Panc1 (cell line): ENCODE measurements at regions not wholly inside any gene's neighbourhood (a gene's known extent, or its start where the extent isn't known, plus 50 kb on each side); places are given as distances from the start of the nearest gene placed in this dataset.

Experiments used
- ATAC-seq: fragments of 200-7000 bp; cut with Tn5 transposase; 2 replicates; pipeline ENCODE4 v1.9.1; 2020; ENCODE audit warnings: mild to moderate bottlenecking, moderate library complexity
- BruUV-seq: library from RNA; stranded (reverse); fragments of 400-500 nt; replicated peaks from 2 replicates; lab custom pipeline; 2021; lab: Mats Ljungman, UMichigan
- CTCF ChIA-PET: fragments of 300-600 bp; sonication (Branson Sonifier 250); formaldehyde crosslinking; loops from one replicate; lab custom pipeline; 2022; ENCODE audit warnings: antibody characterized with exemption; lab: Charles Lee
- POLR2A ChIA-PET: fragments of 300-600 bp; sonication (Branson Sonifier 250); formaldehyde crosslinking; loops from one replicate; lab custom pipeline; 2022; ENCODE audit warnings: antibody characterized with exemption; lab: Charles Lee
- DNase-seq: peaks from one replicate; pipeline ENCODE4 v3.0.0-alpha.2; 2010; ENCODE audit warnings: low read depth, low spot score
- H3K27ac ChIP-seq: 2 replicates; pipeline ENCODE4 v1.5.1; 2011; ENCODE audit warnings: mild to moderate bottlenecking, low read length, inconsistent platforms
- H3K27me3 ChIP-seq: fragments of 200-500 bp; sonication (Bioruptor generic); 2 replicates; pipeline ENCODE4 v1.6.0; 2014; ENCODE audit warnings: low read length, inconsistent platforms; ENCODE audit not compliant: control insufficient read depth, insufficient read depth
- H3K36me3 ChIP-seq: fragments of 200-500 bp; sonication (Bioruptor generic); 2 replicates; pipeline ENCODE4 v1.5.1; 2014; ENCODE audit warnings: inconsistent platforms, mild to moderate bottlenecking, low read length, moderate library complexity; ENCODE audit not compliant: control insufficient read depth, insufficient read depth
- H3K4me1 ChIP-seq: 2 replicates; pipeline ENCODE4 v1.5.1; 2011; ENCODE audit warnings: inconsistent platforms, mild to moderate bottlenecking, low read length, moderate library complexity; ENCODE audit not compliant: control insufficient read depth, insufficient read depth
- H3K4me3 ChIP-seq, 2 experiments: 2 replicates each; pipeline ENCODE4 v1.5.1; 2011 to 2012; ENCODE audit warnings: low read depth in 2 of 2, low read length in 2 of 2, mild to moderate bottlenecking in 2 of 2, inconsistent platforms in 1 of 2, moderate library complexity in 1 of 2
- H3K9me3 ChIP-seq: fragments of 200-500 bp; sonication (Bioruptor generic); 2 replicates; pipeline ENCODE4 v1.5.1; 2014; ENCODE audit warnings: low read depth, mild to moderate bottlenecking, inconsistent platforms, low read length, moderate library complexity; ENCODE audit not compliant: control insufficient read depth, insufficient read depth
- POLR2AphosphoS5 ChIP-seq: IDR thresholded peaks from 2 replicates; pipeline ENCODE4 v1.6.1; 2012; ENCODE audit warnings: mild to moderate bottlenecking, low read depth, low read length, moderate library complexity
- SIN3A ChIP-seq: IDR thresholded peaks from 2 replicates; pipeline ENCODE4 v1.6.1; 2012; ENCODE audit warnings: low read depth, mild to moderate bottlenecking, low read length, moderate library complexity, borderline replicate concordance; ENCODE audit not compliant: insufficient read depth
- TCF7L2 ChIP-seq: IDR thresholded peaks from 2 replicates; pipeline ENCODE4 v1.6.1; 2011; ENCODE audit warnings: mild to moderate bottlenecking, low read depth, low read length, inconsistent platforms
- in situ Hi-C: cut with HindIII; loops from 2 replicates; pipeline ENCODE4 v1.10.0; 2016; ENCODE audit warnings: low sequenced_read_pairs, low pct_unique_long_range_greater_than_20kb
- intact Hi-C: fragments of 100-400 bp; cut with micrococcal nuclease; formaldehyde crosslinking; loops from one replicate; pipeline ENCODE4 v1.10.0; 2022; ENCODE audit not compliant: unreplicated experiment
- TF ChIP-seq, protein P1 (sequence below), 2 experiments: IDR thresholded peaks; 2 replicates each; pipeline ENCODE4 v1.6.1; 2011 to 2012; ENCODE audit warnings: low read depth in 2 of 2, control low read depth in 1 of 2, low read length in 1 of 2, mild to moderate bottlenecking in 1 of 2, moderate library complexity in 1 of 2; ENCODE audit not compliant: insufficient read depth in 1 of 2
- TF ChIP-seq, protein P2 (sequence below): fragments of 450-650 bp; IDR thresholded peaks from 2 replicates; pipeline ENCODE4 v1.5.1; 2017; ENCODE audit warnings: mild to moderate bottlenecking

DNA sequence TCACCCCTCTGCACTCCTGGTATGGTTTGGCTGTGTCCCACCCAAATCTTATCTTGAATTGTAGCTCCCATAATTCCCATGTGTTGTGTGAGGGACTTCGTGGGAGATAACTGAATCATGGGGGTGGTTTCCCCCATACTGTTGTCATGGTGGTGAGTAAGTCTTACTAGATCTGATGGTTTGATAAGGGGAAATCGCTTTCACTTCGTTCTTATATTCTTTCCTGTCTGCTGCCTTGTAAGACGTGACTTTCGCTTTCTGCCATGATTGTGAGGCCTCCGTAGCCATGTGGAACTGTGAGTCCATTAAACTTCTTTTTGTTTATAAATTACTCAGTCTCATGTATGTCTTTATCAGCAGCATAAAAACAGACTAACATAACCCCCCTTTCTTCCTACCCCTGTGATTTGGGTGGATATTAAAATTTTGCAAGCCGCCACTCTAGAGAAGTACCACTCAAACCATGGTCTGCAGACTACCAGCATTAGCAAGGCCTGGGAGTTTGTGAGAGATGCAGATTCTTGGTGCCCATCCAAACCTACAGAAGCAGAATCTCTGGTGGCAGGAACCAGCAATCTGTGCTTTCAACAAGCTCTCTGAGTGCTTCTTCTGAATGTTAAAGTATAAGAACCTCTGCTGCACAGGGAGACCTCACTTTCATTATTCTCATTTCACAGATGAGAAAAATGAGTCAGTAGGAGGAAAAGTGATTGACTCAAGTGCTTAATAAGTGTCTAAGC lies 999.5 kb upstream of the EEF2KMT start:
- ChIA-PET CTCF (interaction anchor here (0.6 kb wide), 1 partner anchor 16 kb away, joined by 3 read pairs; no protein-coding TSS in a partner anchor), POLR2A (no interaction called here)
- DNase-seq: no peak
- Histone ChIP-seq H3K27ac (no peak overlapping the region), H3K4me3 (no peak overlapping the region), H3K27me3 (no peaks in the 10 kb centered on the region), H3K9me3 (no peaks in the 10 kb centered on the region), H3K36me3 (no peaks in the 10 kb centered on the region), H3K4me1 (no peaks in the 10 kb centered on the region)
- in situ Hi-C loops: no loop called here
- TF ChIP-seq, protein P1, sequence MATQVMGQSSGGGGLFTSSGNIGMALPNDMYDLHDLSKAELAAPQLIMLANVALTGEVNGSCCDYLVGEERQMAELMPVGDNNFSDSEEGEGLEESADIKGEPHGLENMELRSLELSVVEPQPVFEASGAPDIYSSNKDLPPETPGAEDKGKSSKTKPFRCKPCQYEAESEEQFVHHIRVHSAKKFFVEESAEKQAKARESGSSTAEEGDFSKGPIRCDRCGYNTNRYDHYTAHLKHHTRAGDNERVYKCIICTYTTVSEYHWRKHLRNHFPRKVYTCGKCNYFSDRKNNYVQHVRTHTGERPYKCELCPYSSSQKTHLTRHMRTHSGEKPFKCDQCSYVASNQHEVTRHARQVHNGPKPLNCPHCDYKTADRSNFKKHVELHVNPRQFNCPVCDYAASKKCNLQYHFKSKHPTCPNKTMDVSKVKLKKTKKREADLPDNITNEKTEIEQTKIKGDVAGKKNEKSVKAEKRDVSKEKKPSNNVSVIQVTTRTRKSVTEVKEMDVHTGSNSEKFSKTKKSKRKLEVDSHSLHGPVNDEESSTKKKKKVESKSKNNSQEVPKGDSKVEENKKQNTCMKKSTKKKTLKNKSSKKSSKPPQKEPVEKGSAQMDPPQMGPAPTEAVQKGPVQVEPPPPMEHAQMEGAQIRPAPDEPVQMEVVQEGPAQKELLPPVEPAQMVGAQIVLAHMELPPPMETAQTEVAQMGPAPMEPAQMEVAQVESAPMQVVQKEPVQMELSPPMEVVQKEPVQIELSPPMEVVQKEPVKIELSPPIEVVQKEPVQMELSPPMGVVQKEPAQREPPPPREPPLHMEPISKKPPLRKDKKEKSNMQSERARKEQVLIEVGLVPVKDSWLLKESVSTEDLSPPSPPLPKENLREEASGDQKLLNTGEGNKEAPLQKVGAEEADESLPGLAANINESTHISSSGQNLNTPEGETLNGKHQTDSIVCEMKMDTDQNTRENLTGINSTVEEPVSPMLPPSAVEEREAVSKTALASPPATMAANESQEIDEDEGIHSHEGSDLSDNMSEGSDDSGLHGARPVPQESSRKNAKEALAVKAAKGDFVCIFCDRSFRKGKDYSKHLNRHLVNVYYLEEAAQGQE (IDR thresholded peaks at IDR 0.05; ENCODE audit: insufficient read depth in 1 of 2, low read depth in 2 of 2, low read length in 1 of 2): no peak
- ATAC-seq: no peak
- BruUV-seq: no TSS peak
- intact Hi-C loops: no loop called here

DNA sequence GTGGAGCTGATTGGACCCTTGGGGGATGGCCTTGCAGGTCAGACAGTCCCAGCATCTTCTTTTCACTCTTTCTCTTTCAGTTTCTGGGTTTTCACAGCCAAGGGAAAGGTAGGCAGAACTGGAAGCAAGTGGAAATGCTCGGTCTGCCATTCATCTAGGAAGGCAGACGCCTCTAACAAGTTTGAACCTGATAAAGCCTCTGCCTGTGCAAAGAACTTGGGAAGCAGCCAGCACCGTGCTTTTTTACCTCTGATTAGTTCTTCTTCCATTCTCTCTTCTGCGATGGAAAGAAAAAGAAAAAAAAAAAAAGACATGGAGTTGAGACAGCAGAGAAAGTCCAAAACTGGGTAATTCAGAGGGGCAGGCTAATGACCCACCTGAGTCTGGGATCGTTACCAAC lies 997.8 kb upstream of the EEF2KMT start:
- ATAC-seq: no peak
- CTCF ChIA-PET: no interaction called here
- no peak overlapping the region for H3K4me3 ChIP-seq

More for the DNA sequence above, 997.8 kb upstream of the EEF2KMT start:
- TF ChIP-seq POLR2AphosphoS5: no peak
- TF ChIP-seq, protein P1 (IDR thresholded peaks at IDR 0.05; ENCODE audit: insufficient read depth in 1 of 2, low read depth in 2 of 2, low read length in 1 of 2): no peak
- TF ChIP-seq SIN3A: no peak
- TF ChIP-seq, protein P2, sequence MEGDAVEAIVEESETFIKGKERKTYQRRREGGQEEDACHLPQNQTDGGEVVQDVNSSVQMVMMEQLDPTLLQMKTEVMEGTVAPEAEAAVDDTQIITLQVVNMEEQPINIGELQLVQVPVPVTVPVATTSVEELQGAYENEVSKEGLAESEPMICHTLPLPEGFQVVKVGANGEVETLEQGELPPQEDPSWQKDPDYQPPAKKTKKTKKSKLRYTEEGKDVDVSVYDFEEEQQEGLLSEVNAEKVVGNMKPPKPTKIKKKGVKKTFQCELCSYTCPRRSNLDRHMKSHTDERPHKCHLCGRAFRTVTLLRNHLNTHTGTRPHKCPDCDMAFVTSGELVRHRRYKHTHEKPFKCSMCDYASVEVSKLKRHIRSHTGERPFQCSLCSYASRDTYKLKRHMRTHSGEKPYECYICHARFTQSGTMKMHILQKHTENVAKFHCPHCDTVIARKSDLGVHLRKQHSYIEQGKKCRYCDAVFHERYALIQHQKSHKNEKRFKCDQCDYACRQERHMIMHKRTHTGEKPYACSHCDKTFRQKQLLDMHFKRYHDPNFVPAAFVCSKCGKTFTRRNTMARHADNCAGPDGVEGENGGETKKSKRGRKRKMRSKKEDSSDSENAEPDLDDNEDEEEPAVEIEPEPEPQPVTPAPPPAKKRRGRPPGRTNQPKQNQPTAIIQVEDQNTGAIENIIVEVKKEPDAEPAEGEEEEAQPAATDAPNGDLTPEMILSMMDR: no peak
- TF ChIP-seq TCF7L2: no peak
- Histone ChIP-seq H3K36me3 (no peaks in the 10 kb centered on the region), H3K9me3 (no peaks in the 10 kb centered on the region), H3K27ac (no peak overlapping the region), H3K4me1 (no peaks in the 10 kb centered on the region), H3K27me3 (no peaks in the 10 kb centered on the region)
- in situ Hi-C loops: no loop called here
- POLR2A ChIA-PET: no interaction called here
- BruUV-seq: no TSS peak
- intact Hi-C loops: no loop called here
- no peak for DNase-seq
